HEK293 (cell line): ENCODE measurements at regions not wholly inside any gene's neighbourhood (a gene's known extent, or its start where the extent isn't known, plus 50 kb on each side); places are given as distances from the start of the nearest gene placed in this dataset.

ENCODE experiments used
- CTCF ChIA-PET: fragments of 350-600 bp; formaldehyde crosslinking; extraction: SDS; loops from one replicate; lab custom pipeline; 2021; ENCODE audit warnings: antibody characterized with exemption; lab: Yijun Ruan, JAX
- POLR2A ChIA-PET: fragments of 300-600 bp; formaldehyde crosslinking; extraction: SDS; loops from one replicate; lab custom pipeline; 2020; ENCODE audit warnings: antibody characterized with exemption, inconsistent platforms; lab: Yijun Ruan, JAX
- H3K27ac ChIP-seq: fragments of 200-500 bp; sonication (Bioruptor generic); 2 replicates; pipeline ENCODE4 v1.5.1; 2014; ENCODE audit warnings: low read depth, low read length, control low read depth, inconsistent platforms; ENCODE audit errors: extremely low read depth
- H3K36me3 ChIP-seq, 2 experiments: fragments of 200-500 bp in 1 of 2; sonication (Bioruptor generic) in 1 of 2; 1 replicate in 1 of 2; 2 replicates in 1 of 2; pipeline ENCODE4 v1.5.1; 2014 to 2017; ENCODE audit warnings: inconsistent platforms in 2 of 2, low read length in 2 of 2; ENCODE audit not compliant: control insufficient read depth in 2 of 2, insufficient read depth in 1 of 2
- H3K4me1 ChIP-seq: fragments of 200-500 bp; sonication (Bioruptor generic); 2 replicates; pipeline ENCODE4 v1.5.1; 2014; ENCODE audit warnings: mild to moderate bottlenecking, low read length, inconsistent platforms; ENCODE audit not compliant: control insufficient read depth, insufficient read depth
- H3K4me3 ChIP-seq: 2 replicates; pipeline ENCODE4 v1.5.1; 2011; ENCODE audit warnings: low read depth, mild to moderate bottlenecking, control low read depth, low read length, moderate library complexity
- H3K9me3 ChIP-seq: fragments of 200-500 bp; sonication (Bioruptor generic); 2 replicates; pipeline ENCODE4 v1.5.1; 2014; ENCODE audit warnings: low read depth, low read length, inconsistent platforms; ENCODE audit not compliant: control insufficient read depth, insufficient read depth
- EGR2 ChIP-seq: fragments of 450-650 bp; formaldehyde crosslinking; IDR thresholded peaks from 2 replicates; pipeline ENCODE4 v1.5.1; 2016; ENCODE audit warnings: low read depth, missing biosample characterization, missing genetic modification characterization
- GLIS1 ChIP-seq: fragments of 450-650 bp; formaldehyde crosslinking; IDR thresholded peaks from 2 replicates; pipeline ENCODE4 v1.5.1; 2016; ENCODE audit warnings: missing biosample characterization, missing genetic modification characterization
- GLIS2 ChIP-seq: fragments of 450-650 bp; formaldehyde crosslinking; IDR thresholded peaks from 2 replicates; pipeline ENCODE4 v1.5.1; 2016; ENCODE audit warnings: missing biosample characterization, missing genetic modification characterization
- REPIN1 ChIP-seq: fragments of 450-650 bp; formaldehyde crosslinking; IDR thresholded peaks from 2 replicates; pipeline ENCODE4 v1.5.1; 2017; ENCODE audit warnings: missing biosample characterization, missing genetic modification characterization, low read depth
- TRIM28 ChIP-seq: IDR thresholded peaks from 2 replicates; pipeline ENCODE4 v1.6.1; 2011; ENCODE audit warnings: low read length, control low read depth, borderline replicate concordance
- YY1 ChIP-seq: fragments of 450-650 bp; formaldehyde crosslinking; IDR thresholded peaks from 2 replicates; pipeline ENCODE4 v1.5.1; 2018; ENCODE audit warnings: missing biosample characterization, missing genetic modification characterization
- ZBTB49 ChIP-seq: fragments of 450-650 bp; formaldehyde crosslinking; IDR thresholded peaks from 2 replicates; pipeline ENCODE4 v1.5.1; 2016; ENCODE audit warnings: missing biosample characterization, missing genetic modification characterization, low read depth
- ZNF10 ChIP-seq: fragments of 450-650 bp; formaldehyde crosslinking; IDR thresholded peaks from 2 replicates; pipeline ENCODE4 v1.5.1; 2017; ENCODE audit warnings: missing biosample characterization, missing genetic modification characterization
- ZNF202 ChIP-seq: fragments of 450-650 bp; formaldehyde crosslinking; IDR thresholded peaks from 2 replicates; pipeline ENCODE4 v1.5.1; 2016; ENCODE audit warnings: missing biosample characterization, missing genetic modification characterization, borderline replicate concordance
- ZNF324 ChIP-seq: fragments of 450-650 bp; formaldehyde crosslinking; IDR thresholded peaks from 2 replicates; pipeline ENCODE4 v1.5.1; 2016; ENCODE audit warnings: missing biosample characterization, missing genetic modification characterization
- ZNF37A ChIP-seq: fragments of 450-650 bp; IDR thresholded peaks from 2 replicates; pipeline ENCODE4 v1.5.1; 2018; ENCODE audit warnings: missing biosample characterization, missing genetic modification characterization
- ZNF658 ChIP-seq: fragments of 450-650 bp; formaldehyde crosslinking; IDR thresholded peaks from 2 replicates; pipeline ENCODE4; 2016; ENCODE audit warnings: missing biosample characterization, missing genetic modification characterization
- ZNF692 ChIP-seq: fragments of 450-650 bp; formaldehyde crosslinking; IDR thresholded peaks from 2 replicates; pipeline ENCODE4 v1.5.1; 2016; ENCODE audit warnings: missing biosample characterization, missing genetic modification characterization
- ZNF701 ChIP-seq: fragments of 450-650 bp; formaldehyde crosslinking; IDR thresholded peaks from 2 replicates; pipeline ENCODE4 v1.5.1; 2016; ENCODE audit warnings: missing biosample characterization, missing genetic modification characterization
- ZNF776 ChIP-seq: fragments of 450-650 bp; formaldehyde crosslinking; IDR thresholded peaks from 2 replicates; pipeline ENCODE4 v1.5.0; 2017; ENCODE audit warnings: missing biosample characterization, missing genetic modification characterization, borderline replicate concordance
- TF ChIP-seq, protein P1 (sequence below): fragments of 450-650 bp; formaldehyde crosslinking; IDR thresholded peaks from 2 replicates; pipeline ENCODE4 v1.5.0; 2017; ENCODE audit warnings: missing biosample characterization, missing genetic modification characterization, borderline replicate concordance
- TF ChIP-seq, protein P2 (sequence below): fragments of 450-650 bp; formaldehyde crosslinking; IDR thresholded peaks from 2 replicates; pipeline ENCODE4 v1.5.1; 2016; ENCODE audit warnings: missing biosample characterization, missing genetic modification characterization

DNA sequence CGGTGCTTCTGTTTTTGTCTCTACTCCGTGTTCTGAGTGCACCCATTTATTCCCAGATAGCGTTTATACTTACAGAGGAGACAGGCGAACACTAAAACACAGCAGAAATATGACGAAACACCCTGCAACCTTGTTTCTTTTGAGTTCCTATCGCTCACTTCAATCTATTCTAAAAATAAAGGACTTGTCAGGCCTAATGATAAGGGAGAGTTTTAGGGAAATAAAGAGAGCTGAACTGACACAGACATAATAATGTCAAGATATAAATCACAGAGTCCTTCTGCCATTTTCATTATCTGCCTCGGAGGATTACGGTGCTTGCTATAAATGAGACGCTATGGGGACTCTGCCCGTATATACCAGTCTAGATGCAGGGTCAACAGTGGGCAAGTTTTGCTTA lies 659.7 kb upstream of the SALL3 start:
- H3K4me1 ChIP-seq, result no peaks in the 10 kb centered on the region
- TF ChIP-seq ZNF324 (tag by site-specific recombination) (no peak), ZBTB49 (tag by site-specific recombination) (no peak), ZNF202 (tag by site-specific recombination) (no peak), TRIM28 (no peak; the same call in 1 of the 2 replicates)
- TF ChIP-seq, protein P1, sequence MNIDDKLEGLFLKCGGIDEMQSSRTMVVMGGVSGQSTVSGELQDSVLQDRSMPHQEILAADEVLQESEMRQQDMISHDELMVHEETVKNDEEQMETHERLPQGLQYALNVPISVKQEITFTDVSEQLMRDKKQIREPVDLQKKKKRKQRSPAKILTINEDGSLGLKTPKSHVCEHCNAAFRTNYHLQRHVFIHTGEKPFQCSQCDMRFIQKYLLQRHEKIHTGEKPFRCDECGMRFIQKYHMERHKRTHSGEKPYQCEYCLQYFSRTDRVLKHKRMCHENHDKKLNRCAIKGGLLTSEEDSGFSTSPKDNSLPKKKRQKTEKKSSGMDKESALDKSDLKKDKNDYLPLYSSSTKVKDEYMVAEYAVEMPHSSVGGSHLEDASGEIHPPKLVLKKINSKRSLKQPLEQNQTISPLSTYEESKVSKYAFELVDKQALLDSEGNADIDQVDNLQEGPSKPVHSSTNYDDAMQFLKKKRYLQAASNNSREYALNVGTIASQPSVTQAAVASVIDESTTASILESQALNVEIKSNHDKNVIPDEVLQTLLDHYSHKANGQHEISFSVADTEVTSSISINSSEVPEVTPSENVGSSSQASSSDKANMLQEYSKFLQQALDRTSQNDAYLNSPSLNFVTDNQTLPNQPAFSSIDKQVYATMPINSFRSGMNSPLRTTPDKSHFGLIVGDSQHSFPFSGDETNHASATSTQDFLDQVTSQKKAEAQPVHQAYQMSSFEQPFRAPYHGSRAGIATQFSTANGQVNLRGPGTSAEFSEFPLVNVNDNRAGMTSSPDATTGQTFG, result no peak
- no peaks in the 10 kb centered on the region for H3K9me3 ChIP-seq
- ChIA-PET CTCF (interaction anchor here (1.2 kb wide), 1 partner anchor 14 kb away, joined by 3 read pairs; no protein-coding TSS in a partner anchor), POLR2A (no interaction called here)
- no peaks in the 10 kb centered on the region for H3K36me3 ChIP-seq
- no peak overlapping the region for H3K27ac ChIP-seq
- no peak overlapping the region for H3K4me3 ChIP-seq

DNA sequence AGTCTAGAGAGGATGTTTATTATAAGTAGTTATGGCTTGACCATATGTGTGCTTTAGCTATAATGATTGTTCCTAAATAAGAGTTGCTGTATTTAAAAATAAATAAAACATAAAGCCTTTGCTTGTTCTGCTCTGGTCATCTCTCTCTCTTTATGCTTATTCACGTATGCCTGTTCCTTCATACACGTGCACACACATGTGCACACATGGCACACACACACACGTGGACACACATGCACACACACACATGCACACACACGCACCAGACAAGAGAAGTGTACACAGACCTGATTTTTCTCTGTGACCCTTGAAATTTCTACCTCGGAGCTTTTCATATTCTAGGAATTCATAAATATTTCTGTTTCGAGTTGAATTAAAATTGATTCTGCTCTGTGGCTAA lies 658.2 kb upstream of the SALL3 start:
- no peak for TF ChIP-seq ZNF10 (tag by site-specific recombination)
- no peak for TF ChIP-seq GLIS2 (tag by site-specific recombination)
- TF ChIP-seq ZBTB49 (tag by site-specific recombination), result no peak
- TF ChIP-seq YY1, result no peak
- TF ChIP-seq, protein P2, sequence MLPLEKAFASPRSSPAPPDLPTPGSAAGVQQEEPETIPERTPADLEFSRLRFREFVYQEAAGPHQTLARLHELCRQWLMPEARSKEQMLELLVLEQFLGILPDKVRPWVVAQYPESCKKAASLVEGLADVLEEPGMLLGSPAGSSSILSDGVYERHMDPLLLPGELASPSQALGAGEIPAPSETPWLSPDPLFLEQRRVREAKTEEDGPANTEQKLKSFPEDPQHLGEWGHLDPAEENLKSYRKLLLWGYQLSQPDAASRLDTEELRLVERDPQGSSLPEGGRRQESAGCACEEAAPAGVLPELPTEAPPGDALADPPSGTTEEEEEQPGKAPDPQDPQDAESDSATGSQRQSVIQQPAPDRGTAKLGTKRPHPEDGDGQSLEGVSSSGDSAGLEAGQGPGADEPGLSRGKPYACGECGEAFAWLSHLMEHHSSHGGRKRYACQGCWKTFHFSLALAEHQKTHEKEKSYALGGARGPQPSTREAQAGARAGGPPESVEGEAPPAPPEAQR (tag by site-specific recombination), result no peak
- TF ChIP-seq ZNF37A (tag by site-specific recombination), result no peak
- no peak for TF ChIP-seq ZNF776 (tag by site-specific recombination)
- no peak for TF ChIP-seq GLIS1 (tag by site-specific recombination)
- no peak for TF ChIP-seq ZNF701 (tag by site-specific recombination)
- no peak for TF ChIP-seq EGR2 (tag by site-specific recombination)
- no peak for TF ChIP-seq REPIN1 (tag by site-specific recombination)
- TF ChIP-seq ZNF692 (tag by site-specific recombination), result no peak
- TF ChIP-seq ZNF658 (tag by site-specific recombination), result no peak
- Histone ChIP-seq H3K36me3 (no peaks in the 10 kb centered on the region), H3K4me3 (no peak overlapping the region), H3K27ac (no peak overlapping the region), H3K4me1 (no peaks in the 10 kb centered on the region), H3K9me3 (no peaks in the 10 kb centered on the region)
- ChIA-PET POLR2A (no interaction called here), CTCF (no interaction called here)
